RCC 7860 (cell line): ENCODE measurements at regions not wholly inside any gene's neighbourhood (a gene's known extent, or its start where the extent isn't known, plus 50 kb on each side); places are given as distances from the start of the nearest gene placed in this dataset.

Experiments used
- DNase-seq: peaks from one replicate; pipeline ENCODE4 v3.0.0-alpha.2; 2015; ENCODE audit warnings: low spot score
- FAIRE-seq: peaks from 2 replicates; lab custom pipeline; 2012; peaks lifted over from hg19 to GRCh38; lab: Jason Lieb, UNC

DNA sequence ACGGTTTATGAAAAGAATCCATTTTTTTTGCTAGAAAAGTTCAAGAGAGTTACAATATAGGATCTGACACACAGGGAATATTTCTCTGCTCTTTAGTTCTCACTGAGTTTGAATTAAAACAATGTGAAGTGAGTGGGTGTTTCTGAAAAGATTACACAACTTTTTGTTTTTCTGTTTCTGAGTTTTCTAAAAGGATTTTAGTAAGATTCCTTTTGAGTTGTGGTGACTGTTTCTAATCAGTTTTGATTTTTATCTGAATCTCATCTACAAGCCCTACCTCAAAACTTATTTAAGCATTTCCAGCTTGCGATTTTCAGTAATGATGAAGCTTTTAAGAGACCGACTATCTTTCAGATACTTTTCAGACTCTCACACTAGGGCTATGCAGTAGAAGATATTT is 141.7 kb downstream of the GPAT3 start:
- FAIRE-seq (no peak), DNase-seq (no peak)

DNA sequence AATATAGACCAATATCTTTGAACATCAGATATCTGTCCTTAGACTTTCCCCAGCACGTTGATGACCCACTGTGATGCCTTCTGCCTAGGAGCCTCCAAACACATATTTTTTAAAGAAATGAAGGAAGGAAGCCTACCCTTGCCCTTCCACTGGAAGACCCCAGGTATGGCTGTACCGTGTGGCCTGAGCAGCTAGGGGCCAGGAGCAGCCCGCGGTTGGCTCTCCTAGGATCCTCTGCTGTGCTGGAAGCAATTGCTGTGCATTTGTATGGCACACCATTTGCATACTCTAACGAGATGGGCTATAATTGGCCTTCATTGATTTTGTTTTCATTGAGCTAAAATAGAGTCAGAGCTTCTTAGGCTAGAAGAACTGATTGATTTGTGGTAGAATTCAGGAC is 128.8 kb downstream of the GPAT3 start:
- FAIRE-seq (no peak), DNase-seq (no peak)

DNA sequence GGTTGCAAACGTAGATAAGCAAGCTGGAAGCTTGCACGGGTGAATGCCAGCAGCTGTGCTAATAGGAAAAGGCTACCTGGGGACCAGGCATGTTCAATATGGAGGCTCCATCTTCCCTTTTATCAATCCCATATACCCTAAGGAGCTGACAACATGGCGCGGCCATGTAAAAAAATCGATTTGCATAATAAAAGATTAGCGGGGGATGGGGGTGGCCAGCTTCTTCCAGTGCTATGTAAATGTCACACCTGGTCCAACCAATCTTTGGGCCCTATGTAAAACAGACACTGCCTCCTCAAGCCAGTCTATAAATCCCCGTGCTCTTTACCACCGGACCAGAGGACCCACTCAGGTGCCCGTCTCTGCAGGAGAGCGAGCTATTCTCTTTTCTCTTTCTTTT is 128.2 kb downstream of the GPAT3 start:
- no peak for FAIRE-seq
- no peak for DNase-seq

DNA sequence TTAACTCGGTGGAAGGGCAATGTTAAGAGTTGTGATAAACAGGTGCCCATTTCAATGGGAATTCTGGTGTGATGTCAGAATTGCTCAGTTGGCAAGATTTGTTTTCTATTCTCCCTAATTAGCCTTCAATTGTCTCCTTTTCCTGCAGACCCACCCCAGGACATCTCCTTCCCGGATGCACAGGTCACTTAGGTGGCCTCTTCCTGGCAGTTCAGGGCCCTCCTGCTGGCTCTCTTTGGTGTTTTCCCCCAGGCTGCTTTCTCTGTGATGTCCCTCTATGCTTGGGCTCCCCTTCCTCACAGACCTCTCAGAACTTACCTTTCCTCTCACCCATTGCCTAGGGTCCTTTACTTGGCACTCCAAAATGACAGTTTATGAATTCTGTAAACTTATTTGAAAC is 126.3 kb downstream of the GPAT3 start:
- no peak for DNase-seq
- no peak for FAIRE-seq

DNA sequence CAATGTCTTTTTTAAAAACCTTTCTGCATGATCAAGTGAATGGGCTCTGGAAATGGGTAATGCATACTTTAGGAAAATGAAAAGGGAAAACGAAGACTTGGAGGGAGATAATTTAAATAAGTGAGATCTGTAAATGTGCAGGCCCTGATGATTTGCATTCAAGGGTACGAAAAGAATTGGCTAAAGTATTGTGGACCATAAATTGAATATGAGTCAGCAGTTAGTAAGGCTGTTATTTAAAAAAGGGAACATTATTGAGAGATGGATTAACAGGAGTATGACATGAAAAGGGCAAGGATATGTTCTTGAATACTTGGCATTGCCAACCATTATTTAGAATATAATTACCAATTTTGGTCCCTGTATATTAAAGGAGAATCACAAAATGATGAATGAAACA is 125.5 kb downstream of the GPAT3 start:
- DNase-seq: no peak
- no peak for FAIRE-seq

DNA sequence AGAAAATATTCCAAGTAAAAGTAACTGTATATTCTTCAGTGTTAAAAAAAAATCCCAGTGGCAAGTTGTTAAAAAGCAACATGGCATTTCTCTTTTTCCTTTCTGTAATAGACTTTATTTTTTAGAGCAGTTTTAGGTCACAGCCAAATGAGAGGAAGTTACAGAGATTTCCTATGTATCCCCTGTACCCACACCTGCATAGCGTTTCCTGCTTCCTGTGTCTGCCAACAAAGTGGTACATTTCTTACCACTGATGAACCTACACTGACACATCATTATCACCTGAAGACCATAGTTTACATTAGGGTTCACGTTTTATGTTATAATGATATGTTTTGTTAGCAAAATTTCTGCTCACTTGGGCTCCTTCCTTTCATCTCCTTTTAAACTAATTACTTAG is 124.7 kb downstream of the GPAT3 start:
- no peak for DNase-seq
- no peak for FAIRE-seq

DNA sequence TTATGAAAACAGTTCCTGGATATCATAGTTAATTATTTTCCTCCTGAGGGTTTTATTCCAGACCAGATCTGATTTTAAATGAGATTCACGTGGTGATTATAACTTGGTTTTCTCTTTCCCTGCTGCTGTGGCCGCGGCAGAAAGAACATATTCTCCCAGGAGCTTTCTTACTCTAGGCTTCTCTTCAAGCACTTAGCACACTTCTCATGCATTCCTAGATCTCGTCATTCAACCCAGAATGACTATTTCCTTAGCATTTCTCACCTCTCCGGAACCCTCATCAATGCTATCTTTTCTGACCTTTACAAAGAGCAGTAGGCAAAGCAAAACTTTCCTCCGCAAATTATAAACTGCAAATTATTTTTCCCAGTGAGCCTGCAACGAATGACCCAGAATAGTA is 122.9 kb downstream of the GPAT3 start:
- FAIRE-seq: no peak

DNA sequence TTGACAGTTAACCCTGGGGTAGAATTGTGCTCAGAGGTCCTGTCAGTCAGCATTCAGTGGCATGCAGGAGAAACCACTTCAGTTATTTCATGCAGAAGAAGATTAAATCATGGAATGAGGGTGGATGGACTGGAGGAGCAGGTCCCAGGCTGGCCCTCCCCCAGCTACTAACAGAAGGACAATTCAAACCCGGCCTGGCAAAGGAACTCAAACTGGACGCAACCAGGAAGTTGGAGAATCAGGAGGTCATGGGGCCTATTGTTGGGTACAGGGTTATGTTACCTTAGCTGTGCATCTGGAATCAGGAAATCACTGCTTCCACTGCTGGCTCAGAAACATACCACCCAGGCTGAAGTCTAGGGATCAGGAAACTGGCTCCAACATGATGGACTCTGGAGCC is 121.4 kb downstream of the GPAT3 start:
- no peak for DNase-seq
- FAIRE-seq: no peak

More for the DNA sequence above, 122.9 kb downstream of the GPAT3 start:
- DNase-seq: no peak
